Uterus (tissue), 2 donors: ENCODE measurements at regions not wholly inside any gene's neighbourhood (a gene's known extent, or its start where the extent isn't known, plus 50 kb on each side); places are given as distances from the start of the nearest gene placed in this dataset.

ENCODE experiments used
- POLR2A ChIP-seq, 2 donors: fragments of 450-650 bp; IDR thresholded peaks; one replicate each; pipeline ENCODE4 v1.6.1; 2016; ENCODE audit warnings: antibody characterized with exemption in 2 of 2, mild to moderate bottlenecking in 1 of 2, moderate library complexity in 1 of 2
- TF ChIP-seq, protein P1 (sequence below), 4 experiments: fragments of 200-600 bp in 2 of 4; fragments of 450-650 bp in 2 of 4; sonication (generic) in 2 of 4; IDR thresholded peaks; one replicate each; pipeline ENCODE4 v1.5.1; 2016 to 2019; ENCODE audit warnings: antibody characterized with exemption in 4 of 4, mild to moderate bottlenecking in 2 of 4, moderate library complexity in 1 of 4

- TF ChIP-seq, protein P1, sequence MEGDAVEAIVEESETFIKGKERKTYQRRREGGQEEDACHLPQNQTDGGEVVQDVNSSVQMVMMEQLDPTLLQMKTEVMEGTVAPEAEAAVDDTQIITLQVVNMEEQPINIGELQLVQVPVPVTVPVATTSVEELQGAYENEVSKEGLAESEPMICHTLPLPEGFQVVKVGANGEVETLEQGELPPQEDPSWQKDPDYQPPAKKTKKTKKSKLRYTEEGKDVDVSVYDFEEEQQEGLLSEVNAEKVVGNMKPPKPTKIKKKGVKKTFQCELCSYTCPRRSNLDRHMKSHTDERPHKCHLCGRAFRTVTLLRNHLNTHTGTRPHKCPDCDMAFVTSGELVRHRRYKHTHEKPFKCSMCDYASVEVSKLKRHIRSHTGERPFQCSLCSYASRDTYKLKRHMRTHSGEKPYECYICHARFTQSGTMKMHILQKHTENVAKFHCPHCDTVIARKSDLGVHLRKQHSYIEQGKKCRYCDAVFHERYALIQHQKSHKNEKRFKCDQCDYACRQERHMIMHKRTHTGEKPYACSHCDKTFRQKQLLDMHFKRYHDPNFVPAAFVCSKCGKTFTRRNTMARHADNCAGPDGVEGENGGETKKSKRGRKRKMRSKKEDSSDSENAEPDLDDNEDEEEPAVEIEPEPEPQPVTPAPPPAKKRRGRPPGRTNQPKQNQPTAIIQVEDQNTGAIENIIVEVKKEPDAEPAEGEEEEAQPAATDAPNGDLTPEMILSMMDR (IDR thresholded peaks at IDR 0.05) = no peak
- no peak for TF ChIP-seq POLR2A (IDR thresholded peaks at IDR 0.05)
These were observed 141.6 kb upstream of the PALMD start for GRCh38 chr1:99504287-99504686.
